HTR-8/SVneo (cell line): ENCODE measurements at regions not wholly inside any gene's neighbourhood (a gene's known extent, or its start where the extent isn't known, plus 50 kb on each side); places are given as distances from the start of the nearest gene placed in this dataset.

ENCODE experiments used
- DNase-seq: peaks from one replicate; pipeline ENCODE4 v3.0.0; 2011; ENCODE audit warnings: low spot score, mixed read lengths; ENCODE audit not compliant: insufficient read length
- FAIRE-seq: peaks from 2 replicates; lab custom pipeline; 2011; peaks lifted over from hg19 to GRCh38; lab: Jason Lieb, UNC

GRCh38 chr19:30146346-30146745 is 204.3 kb downstream of the URI1 start:
- FAIRE-seq = no peak
- no peak for DNase-seq

DNA sequence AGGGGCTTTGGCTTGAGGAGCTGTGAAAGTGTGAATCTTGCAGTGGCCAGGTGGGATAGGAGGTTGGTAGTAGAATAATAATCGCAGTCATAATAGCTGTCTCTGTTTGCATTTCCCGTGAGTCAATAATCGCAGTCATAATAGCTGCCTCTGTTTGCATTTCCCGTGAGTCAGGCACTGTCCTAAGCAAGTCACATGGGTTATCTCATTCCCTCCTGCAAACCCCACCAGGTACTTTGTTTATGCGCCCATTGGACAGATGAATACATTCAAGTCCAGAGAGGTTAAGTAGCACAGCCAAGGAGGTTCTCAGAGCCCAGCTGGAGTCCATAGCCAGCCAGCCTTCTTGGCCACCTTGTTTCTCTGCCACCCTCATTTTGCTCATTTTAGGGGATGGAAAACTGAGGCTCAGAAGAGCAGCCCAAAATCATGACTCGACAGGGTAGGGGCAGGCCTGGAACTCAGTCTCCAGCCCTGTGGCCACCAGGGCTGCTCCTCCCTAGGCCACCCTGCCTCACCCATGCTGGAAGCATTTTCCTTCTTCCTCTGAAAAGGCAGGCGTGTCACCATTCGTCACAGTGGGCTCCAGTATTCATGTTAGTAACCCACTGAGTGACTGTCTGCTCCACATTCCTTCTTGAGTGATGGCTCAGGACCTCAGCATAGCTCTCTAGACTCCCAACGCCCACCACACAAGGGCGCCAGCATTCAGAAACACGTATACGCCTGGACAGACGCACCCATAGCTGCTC is 206.2 kb downstream of the URI1 start:
- DNase-seq = no peak
- no peak for FAIRE-seq

DNA sequence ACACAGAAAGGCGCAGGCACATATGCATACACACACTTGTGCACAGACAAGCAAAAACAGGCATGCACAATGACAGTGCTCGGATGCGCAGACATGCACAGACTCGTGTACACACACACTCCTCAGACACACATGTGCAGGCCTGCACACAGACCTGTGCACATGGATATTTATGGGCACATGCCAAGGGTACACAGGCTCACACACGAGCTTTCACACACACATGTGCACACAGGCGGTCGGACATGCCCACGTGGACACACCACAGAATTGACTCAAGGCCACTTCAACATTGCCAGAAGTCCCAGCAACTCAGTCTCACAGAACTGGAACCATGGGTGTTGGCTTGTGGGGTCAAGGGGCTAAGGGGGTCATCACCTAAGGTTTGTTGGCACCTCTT is 206.8 kb downstream of the URI1 start:
- DNase-seq (no peak), FAIRE-seq (no peak)

DNA sequence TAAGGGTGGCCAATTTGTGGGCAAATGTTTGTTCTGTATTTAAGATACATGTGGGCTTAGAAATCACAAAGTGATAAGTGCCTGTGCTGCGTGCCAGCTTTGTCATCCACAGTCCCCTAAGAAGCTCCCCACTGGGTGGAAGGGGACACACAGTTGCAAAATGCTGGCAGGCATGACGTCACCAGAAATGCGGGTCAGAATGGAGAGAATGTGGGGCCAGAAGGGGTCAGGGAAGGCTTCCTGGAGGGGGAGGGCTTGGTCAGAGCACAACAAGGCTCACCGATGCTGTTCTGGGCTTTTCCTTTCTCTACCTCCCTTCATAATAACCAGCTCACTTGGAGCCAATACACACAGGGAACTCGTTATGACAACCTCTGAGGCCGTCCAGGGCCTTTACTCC is 207.3 kb downstream of the URI1 start:
- FAIRE-seq (no peak), DNase-seq (no peak)

- FAIRE-seq (no peak), DNase-seq (no peak)
These were observed 208.6 kb downstream of the URI1 start for GRCh38 chr19:30150626-30151025.

- DNase-seq (no peak), FAIRE-seq (no peak)
These were observed 209.0 kb downstream of the URI1 start for GRCh38 chr19:30151081-30151480.

DNA sequence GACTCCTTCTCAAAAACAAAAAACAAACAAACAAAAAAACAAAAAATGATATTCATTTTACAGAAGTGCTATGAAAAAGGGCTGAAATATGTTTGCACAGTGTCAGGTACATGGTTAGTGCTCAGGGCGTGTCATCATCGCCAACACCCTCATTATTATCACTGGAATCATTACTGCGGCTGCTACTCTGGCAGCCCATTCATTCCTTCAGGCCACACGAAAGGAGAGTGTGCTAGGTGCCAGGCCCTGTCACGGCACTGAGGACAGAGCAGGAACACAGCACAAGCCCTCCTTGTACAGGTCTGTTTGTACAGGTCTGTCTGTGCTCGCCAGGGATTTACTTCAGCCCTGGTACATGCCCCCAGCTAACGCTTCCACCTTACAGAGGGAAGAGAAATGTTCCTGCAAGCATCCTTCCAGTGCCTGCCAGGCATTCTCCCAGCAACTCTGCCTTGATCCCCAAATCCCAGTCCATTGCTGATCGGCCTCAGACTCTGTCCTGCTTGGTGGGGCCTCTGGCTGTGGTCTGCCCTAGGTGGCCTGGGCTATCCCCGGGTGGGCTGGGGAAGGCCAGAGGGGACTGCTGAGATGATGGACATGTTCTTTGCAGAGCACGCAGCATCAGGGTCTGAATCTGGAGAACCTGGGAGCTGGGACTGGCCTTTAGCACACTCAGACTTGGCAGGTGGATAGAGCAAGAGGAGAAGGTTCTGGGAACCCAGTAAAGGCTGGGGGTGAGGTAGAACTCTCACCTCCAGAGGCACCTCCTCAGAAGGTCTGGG is 210.7 kb downstream of the URI1 start:
- FAIRE-seq = no peak
- DNase-seq = no peak

GRCh38 chr19:30153326-30154210 is 211.5 kb downstream of the URI1 start:
- no peak for FAIRE-seq
- DNase-seq = no peak

DNA sequence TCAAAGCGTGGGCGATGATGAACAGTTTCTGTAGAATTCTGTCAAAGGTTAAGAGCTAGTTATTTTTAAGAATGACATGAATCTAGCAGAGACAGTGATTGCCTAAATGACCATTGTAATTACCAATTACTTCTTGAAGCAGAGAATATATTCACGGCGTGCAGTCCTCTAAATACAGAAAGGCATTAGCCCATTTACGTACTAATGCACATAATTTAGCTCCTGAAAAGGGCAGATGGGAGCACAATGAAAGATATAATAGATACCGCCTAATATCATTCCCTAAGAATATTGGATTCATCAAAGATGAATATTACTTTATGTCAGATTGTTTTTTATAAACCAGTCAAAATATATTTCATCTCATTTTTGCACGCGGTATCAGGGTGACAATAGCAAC is 212.4 kb downstream of the URI1 start:
- no peak for FAIRE-seq
- DNase-seq = no peak

DNA sequence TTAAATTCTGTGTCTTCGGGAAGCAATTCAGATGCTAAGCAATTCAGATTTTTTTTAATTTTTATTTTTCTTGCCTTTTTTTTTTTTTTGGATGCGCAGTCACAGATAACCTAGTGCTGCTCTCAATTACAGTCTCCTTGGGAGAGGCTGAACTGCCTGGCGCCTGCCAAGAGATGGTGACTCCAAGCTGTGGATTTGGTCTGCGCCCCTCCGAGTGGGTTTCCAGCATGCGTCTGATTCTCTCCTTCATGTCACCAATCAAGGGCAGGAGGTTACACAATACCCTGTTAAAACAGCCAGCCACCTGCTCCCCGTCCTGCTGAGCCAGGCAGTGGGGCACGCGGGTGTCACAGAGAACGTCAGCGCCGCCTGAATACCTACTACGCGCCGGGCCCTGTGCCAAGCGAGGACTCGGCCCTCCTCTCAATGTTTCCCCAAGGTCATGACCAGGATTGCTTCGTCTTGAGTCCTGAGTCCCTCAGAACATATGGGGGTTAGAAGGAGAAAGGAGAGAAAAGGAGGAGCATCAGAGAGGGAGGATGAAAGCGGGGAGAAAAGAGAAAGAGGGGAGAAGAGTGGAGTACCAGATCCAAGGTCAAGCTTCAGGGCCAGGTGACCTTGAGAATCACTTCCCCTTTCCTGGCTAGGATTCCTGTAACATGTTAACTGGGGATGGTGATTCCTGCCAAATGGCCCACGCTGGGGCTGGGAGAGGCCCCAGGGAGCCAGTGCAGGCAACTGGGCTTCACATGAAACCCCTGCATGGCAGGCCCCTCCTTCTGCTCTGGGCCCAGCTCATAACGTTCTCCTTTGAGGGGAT is 213.6 kb downstream of the URI1 start:
- FAIRE-seq (no peak), DNase-seq (no peak)

GRCh38 chr19:30156646-30157045 is 214.6 kb downstream of the URI1 start:
- DNase-seq (no peak), FAIRE-seq (no peak)

DNA sequence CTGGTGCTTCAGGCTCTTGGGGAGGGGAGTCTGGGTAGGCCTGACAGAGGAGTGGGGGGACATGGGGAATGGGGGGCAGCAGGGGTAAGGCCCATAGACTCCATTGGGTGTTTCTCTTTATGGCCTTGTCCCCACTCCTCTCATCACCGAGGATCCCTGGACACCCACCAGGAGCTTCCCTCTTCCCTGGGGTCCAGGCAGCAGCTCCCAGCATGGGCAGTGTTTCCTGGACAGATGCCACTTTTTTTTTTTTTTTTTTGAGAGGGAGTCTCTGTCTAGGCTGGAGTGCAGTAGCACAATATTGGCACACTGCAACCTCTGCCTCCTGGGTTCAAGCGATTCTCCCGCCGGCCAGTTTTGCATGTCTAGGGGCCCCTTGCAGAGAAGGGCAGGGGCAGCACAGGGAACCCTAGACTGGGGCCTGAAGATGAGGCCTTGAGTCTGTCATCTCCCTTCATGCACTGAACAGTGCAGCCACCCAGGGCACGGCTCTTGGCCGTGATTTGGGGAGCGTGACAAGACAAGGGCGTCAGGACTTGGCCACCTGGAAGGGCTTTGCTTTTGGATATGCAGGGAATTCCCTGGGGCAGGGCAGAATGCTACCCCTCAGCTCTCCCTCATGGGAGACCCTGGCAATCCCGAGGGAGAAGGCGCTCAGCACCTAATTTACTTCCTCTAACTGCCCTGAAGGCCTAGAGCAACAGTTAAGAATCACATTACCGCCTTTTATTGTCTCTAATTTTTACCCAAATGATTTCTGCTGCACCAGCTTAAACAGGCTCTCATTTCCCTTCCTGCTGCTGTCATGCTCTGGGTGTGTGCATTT is 213.9 kb upstream of the ZNF536 start:
- FAIRE-seq (no peak), DNase-seq (no peak)

GRCh38 chr19:30158893-30159245 is 213.3 kb upstream of the ZNF536 start:
- no peak for DNase-seq
- FAIRE-seq = no peak

DNA sequence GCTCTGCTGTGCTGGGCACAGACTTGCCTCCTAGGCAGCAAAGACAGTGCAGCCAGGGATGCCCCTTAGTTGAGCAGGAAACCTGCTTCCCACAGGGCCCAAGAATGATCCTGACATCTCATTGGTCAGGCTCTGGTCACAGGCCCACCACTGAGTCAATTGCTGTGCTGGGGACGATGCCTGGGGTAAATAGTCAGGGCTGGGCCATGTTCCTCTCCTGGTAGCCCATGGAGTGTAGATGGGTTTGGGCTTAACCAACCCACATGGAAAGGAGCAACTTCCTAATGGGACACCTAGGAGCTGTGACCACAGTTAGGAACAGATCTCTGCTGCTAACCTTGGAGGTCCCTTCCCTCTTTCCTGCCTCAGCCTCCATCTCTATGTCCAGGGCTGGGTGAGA is 212.5 kb upstream of the ZNF536 start:
- no peak for FAIRE-seq
- DNase-seq = no peak

DNA sequence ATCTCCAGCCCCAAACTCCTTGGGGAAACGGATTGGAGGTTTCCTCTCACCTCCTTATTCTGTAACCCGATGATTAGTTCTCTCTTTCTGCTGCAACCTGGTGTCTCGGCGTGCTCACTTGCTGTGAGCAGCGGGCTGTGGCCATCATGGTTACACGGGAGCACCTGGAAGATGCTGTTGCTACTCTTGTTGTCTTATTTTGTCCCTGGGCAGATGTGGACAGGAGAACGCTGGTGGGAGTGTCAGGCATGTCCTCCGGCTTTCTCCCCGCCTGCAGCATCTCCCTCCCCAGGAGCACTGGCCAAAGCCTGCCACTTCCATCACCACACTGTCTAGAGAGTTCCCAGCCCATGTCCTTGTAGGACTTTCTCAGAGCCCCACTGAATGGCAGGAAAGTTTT is 211.8 kb upstream of the ZNF536 start:
- FAIRE-seq = no peak

GRCh38 chr19:30161021-30161655 is 211.0 kb upstream of the ZNF536 start:
- FAIRE-seq (no peak), DNase-seq (no peak)

More for the DNA sequence above, 211.8 kb upstream of the ZNF536 start:
- DNase-seq = no peak

- FAIRE-seq = no peak
These were observed 210.4 kb upstream of the ZNF536 start for GRCh38 chr19:30161770-30162169.

DNA sequence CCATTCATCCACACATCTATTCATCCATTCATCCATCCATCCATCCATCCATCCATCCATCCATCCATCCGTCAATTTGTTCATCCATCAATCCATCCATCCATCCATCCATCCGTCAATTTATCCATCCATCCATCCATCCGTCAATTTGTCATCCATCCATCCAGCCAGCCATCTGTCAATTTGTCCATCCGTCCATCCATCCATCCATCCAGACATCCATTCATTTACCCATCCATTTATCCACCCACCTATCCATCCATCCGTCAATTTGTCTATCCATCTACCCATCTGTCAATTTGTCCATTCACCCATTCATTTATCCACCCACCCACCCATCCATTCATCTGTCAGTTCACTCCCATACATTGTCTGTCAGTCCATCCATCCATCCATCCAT is 209.5 kb upstream of the ZNF536 start:
- DNase-seq = no peak

More at GRCh38 chr19:30161770-30162169, 210.4 kb upstream of the ZNF536 start:
- DNase-seq = no peak

GRCh38 chr19:30163663-30164062 is 208.5 kb upstream of the ZNF536 start:
- FAIRE-seq = no peak
- DNase-seq = no peak

More for the DNA sequence above, 209.5 kb upstream of the ZNF536 start:
- FAIRE-seq = peak; percentile 23
